H7 (cell line): ENCODE measurements at regions not wholly inside any gene's neighbourhood (a gene's known extent, or its start where the extent isn't known, plus 50 kb on each side); places are given as distances from the start of the nearest gene placed in this dataset.

Source experiments
- DNase-seq: peaks from one replicate; pipeline ENCODE4 v3.0.0; 2012
- H3K27me3 ChIP-seq: 2 replicates; pipeline ENCODE4 v1.6.0; 2011; ENCODE audit warnings: mild to moderate bottlenecking, low read length; ENCODE audit not compliant: control insufficient read depth, insufficient read depth
- H3K36me3 ChIP-seq: replicated peaks from 2 replicates; pipeline ENCODE4 v1.5.1; 2011; ENCODE audit warnings: low read length; ENCODE audit not compliant: control insufficient read depth, insufficient read depth
- H3K4me3 ChIP-seq: 2 replicates; pipeline ENCODE4 v1.5.1; 2011; ENCODE audit warnings: low read depth, mild to moderate bottlenecking, control low read depth, low read length, moderate library complexity; ENCODE audit not compliant: insufficient read depth

DNA sequence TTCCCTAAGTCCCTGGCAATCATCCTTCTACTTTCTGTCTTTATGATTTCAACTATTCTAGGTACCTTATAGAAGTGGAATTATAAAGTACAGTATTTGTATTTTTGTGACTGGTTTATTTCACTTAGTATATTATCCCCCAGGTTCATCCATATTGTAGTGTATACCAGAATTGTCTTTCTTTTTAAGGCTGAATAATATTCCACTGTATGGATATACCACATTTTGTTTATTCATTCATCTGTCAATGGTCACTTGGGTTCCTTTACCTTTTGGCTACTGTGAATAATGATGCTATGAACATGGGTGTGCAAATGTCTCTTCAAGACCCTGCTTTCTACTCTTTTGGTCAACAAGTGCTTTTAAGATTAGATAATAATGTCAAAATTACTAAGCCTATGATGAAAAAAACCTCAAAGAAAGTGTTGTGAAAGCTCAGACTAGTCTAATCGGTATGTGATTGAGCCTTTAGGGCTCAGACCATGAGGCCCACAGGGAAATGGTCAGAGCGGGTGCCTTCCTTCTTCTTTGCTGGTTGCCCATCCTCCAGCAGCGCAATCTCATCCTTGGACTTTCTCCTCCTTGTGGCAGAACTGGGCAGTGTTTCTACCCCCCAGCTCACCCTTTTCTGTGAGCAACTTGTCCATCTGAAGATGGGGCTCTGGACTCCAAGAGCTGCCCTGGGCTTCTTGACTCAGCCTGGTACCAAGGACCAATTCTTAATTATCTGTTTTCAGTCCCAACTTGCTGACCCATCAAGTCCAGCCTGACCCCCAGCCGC is 105.4 kb downstream of the TTC8 start:
- peak; percentile 55 for DNase-seq
- H3K36me3 ChIP-seq: no peaks in the 10 kb centered on the region
- H3K27me3 ChIP-seq: no peaks in the 10 kb centered on the region
- no peak overlapping the region for H3K4me3 ChIP-seq

DNA sequence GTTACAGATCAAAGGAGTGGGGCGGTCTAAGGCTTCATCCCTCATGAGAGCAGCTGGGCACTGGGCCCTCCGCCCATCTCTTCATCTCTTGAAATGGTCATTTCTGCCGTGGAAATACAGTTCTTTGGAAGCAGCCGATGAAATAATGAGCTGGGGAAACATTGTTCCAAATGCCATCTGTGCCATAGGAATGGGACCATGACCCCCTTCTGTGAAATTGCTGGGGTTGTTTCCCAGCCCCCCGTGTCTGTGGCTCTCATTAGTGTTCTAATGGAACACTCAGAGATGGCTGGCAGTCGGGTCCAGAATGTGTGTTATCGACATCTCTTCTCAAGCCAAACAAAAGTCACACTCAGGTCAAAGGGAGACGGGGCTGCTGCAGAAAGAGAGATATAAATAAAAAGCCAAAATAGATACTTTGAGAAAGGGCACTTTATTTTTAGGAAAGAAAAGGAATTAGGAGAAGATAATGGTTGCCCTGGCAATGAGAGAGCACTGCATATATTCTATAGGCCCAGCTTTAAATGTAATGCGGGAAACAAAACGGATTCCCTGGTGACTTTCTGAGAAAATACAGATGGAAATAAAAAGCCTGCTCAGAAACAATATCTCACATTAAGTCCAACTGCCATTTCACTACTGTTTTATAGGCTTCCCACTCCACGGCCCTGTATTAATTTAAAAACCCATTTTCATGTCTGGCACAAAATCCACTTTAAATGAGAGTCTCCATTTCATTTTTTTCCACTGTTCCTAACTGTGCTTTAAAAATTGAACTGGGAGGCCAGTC is 107.1 kb downstream of the TTC8 start:
- no peaks in the 10 kb centered on the region for H3K36me3 ChIP-seq
- H3K27me3 ChIP-seq: no peaks in the 10 kb centered on the region
- no peak for DNase-seq
- H3K4me3 ChIP-seq: no peak overlapping the region

DNA sequence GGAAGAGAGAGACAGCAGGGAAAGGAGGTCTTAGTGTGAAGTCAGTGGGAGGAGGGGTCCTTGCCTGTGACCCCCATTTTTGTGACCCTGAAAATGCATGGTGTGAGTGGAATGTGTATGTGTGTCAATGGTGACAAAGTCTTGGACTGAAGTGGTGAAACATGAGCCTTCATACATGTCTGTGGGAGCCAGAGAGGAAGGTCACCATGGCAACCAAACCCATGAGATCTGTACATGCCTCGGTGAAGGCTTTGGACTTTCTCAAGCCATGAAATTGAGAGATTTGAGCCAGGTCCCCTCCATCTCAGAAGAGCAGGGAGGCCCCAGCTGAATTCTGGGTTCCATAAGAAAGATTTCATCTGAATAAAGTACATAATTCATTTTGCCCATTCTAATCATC is 108.7 kb downstream of the TTC8 start:
- DNase-seq: no peak
- Histone ChIP-seq H3K36me3 (no peaks in the 10 kb centered on the region), H3K27me3 (no peaks in the 10 kb centered on the region), H3K4me3 (no peak overlapping the region)

DNA sequence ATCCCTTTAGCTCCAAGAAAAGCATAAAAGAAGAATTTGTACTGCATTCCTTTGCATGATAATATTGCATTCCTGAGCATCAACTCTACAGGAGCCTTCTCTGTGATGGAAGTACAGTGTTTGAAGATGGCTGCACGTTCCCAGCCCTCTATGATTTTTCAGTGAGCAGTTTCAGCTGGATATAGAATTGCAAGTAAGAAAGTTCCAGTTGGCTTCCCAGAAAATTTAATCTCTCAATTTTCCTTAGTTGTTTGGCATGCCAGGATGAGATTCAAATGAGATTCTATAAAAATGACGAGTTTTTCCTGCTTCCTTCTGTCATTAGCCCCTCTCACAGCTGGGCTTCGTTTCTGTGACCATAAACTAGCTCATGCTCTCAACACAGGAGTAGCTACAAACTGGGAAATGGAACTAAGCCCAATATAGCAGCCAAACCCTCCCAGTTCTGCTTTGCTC is 109.9 kb downstream of the TTC8 start:
- DNase-seq: no peak
- no peaks in the 10 kb centered on the region for H3K36me3 ChIP-seq
- no peaks in the 10 kb centered on the region for H3K27me3 ChIP-seq
- no peak overlapping the region for H3K4me3 ChIP-seq

DNA sequence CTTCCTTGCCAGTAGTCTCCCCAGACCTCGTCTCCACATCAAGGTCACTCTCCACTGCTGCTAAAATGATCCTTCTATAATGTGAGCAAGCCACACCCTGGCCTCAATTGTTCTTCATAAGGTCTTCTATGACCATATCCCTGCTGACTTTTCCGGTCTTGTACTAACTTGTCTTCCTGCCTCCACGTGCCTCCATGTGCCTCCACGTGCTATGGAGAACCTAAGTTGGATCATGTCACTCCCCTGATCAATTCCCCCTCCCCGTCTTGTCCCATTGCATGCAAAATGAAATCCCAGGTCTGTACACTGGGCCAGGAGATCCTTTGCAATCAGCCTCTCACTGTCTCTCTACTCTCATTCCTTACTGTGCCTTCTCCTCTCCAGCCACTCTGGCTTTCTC is 110.6 kb downstream of the TTC8 start:
- DNase-seq: no peak
- Histone ChIP-seq H3K36me3 (no peaks in the 10 kb centered on the region), H3K4me3 (no peak overlapping the region), H3K27me3 (no peaks in the 10 kb centered on the region)

DNA sequence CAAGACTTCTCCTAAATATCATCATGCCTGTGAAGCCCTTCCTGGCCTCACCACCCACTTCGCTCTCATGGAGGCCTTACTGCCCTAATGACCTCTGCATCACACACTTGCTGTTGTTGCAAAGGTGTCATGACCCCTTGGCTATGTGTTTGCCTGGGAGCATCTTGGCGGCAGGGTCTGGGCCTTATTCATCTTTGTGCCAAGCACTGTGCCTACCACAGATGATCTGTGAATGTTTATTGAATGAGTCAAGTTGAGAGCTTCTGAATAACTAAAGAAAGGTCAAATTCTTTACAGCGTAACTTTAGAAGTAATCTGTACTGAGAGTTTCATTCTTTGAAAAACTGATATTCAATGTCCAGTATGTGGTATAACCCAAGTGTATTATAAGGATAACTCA is 113.3 kb downstream of the TTC8 start:
- Histone ChIP-seq H3K4me3 (no peak overlapping the region), H3K36me3 (no peaks in the 10 kb centered on the region)
- no peak for DNase-seq

DNA sequence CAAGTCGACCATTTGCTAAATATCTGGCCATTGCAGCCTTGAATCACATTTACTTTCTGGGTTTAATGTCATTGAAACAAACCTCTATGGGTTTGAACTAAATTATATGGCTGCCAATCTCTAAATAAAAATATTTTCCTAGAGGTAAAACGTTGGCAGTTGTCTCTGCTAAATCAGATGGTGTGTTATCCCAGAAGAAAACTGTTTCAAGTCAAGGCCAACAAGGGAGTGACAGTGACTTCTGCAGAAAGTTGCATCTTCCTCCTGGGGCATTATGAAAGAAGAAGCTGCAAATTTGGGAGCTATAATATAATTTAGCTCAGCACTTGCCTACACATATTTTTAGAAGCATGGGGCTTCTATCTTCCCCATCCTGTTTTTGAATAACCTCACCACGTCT is 116.2 kb downstream of the TTC8 start:
- H3K36me3 ChIP-seq: no peaks in the 10 kb centered on the region
- H3K4me3 ChIP-seq: no peak overlapping the region
- H3K27me3 ChIP-seq: no peaks in the 10 kb centered on the region
- DNase-seq: no peak

More for the DNA sequence above, 113.3 kb downstream of the TTC8 start:
- no peaks in the 10 kb centered on the region for H3K27me3 ChIP-seq

DNA sequence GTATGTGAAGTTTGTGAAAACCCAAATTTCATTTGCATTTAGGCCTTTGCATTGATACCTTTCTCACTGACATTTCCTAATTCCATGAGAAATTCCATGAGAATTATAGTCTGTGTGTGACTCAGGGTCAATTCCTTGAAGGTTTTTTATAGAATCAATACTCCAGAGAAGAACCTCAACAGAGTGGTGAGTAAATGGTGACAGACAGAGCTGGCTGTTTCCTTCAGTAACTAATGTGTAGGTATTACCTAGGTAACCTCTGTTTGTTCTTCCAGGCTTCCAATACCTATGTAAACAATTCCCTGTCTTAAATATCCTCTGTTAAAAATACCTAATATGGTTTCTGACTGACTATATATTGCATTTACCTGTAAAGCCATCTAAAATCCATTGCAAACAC is 117.0 kb downstream of the TTC8 start:
- Histone ChIP-seq H3K4me3 (no peak overlapping the region), H3K27me3 (no peaks in the 10 kb centered on the region), H3K36me3 (no peaks in the 10 kb centered on the region)
- DNase-seq: no peak

DNA sequence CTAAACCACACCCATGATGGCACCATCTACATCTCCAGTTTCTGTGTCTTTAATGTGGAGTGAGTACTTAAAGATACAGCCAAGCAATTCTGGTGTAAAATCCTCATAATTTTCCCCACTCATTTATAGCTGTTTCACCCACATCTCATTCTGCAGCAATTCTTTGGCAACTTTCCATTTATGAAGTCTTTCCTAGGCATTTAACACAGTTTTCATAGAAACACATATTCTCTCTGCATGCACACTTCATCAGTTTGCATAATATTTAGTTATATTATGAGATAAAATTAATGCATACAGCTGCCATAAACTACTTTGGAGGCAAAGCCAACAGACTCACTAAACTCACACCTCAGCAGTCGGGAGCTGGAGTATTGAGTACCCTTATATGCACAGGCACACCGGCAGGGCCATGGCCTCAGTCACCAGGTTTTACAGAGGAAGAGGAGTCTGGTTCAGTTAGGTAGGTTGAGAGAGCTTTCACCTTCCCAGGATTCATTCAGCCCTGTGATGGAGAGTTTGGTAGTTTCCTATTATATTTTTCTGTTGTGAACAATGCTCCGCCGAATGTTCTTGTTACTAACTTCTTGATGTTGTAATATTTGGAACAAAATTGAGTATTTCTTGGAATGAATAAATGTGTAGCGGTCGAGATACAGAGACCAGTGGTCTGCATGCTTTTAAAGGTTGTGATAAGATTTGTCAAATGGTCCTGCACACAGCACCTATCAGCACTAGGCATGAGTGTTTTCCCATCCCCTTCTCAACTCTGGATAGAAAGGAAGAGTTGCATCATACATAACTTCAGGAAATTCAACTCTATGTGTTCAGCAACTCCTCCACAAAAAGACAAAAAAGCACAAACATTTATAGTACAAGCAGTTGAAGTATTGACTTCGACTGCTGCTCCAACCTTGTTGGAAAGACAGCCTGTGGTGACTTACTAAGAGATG is 123.5 kb downstream of the TTC8 start:
- no peak for DNase-seq
- H3K4me3 ChIP-seq: no peak overlapping the region
- H3K36me3 ChIP-seq: no peaks in the 10 kb centered on the region
- no peaks in the 10 kb centered on the region for H3K27me3 ChIP-seq

DNA sequence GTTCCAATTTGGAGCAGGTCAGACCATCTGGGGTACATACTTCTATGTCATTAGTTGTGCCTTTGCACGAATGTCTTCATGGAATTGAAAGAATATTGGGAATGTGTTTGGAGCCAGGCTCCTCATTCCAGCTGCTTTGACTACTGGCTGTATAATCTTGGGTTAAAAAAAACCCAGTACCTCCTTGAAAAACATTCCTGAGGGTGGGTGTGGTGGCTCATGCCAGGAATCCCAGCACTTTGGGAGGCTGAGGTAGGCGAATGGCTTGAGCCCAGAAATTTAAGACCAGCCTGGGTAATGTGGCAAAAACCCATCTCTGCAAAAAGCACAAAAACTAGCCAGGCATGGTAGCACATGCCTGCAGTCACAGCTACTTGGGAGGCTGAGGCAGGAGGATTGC is 125.6 kb downstream of the TTC8 start:
- no peak for DNase-seq

DNA sequence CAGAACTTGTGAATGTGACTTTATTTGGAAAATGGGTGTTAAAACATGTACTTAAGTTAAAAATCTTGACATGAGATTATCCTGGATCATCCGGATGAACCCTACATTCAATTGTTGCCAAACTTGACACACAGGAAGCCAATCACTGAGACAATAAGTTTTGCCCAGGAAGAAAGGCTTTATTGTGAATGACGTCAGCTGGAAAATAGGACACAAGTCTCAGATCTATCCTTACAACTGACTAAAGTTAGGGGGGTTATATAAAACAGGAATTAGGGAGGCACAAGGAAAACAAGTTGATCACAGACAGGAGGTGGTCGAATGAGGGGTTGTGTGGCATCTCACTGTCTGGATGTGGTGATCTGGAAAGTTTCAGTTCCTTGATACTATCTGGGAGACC is 126.9 kb downstream of the TTC8 start:
- Histone ChIP-seq H3K27me3 (no peaks in the 10 kb centered on the region), H3K36me3 (no peaks in the 10 kb centered on the region), H3K4me3 (no peak overlapping the region)
- no peak for DNase-seq

More for the DNA sequence above, 125.6 kb downstream of the TTC8 start:
- no peaks in the 10 kb centered on the region for H3K27me3 ChIP-seq
- H3K4me3 ChIP-seq: no peak overlapping the region
- H3K36me3 ChIP-seq: no peaks in the 10 kb centered on the region

DNA sequence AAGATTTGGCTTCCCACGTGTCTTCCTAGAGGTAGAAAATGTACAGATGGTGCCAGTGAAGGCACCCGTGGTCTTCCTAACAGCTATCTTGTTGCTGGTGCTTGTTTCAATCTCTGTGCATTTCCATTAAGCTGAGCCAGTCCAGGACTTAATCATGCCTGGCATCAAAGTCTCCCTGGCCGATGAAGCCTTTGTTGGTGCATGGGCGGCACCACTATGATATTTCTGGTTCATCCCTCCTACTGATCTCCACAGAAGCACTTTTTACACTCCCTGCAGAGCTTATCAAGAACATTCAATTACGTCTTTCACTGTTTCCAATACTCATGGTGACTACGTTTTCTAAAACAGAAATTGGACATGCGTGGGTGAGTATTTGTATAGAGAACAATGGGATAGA is 128.4 kb downstream of the TTC8 start:
- no peak overlapping the region for H3K4me3 ChIP-seq
- no peaks in the 10 kb centered on the region for H3K27me3 ChIP-seq
- H3K36me3 ChIP-seq: no peaks in the 10 kb centered on the region
- DNase-seq: no peak

DNA sequence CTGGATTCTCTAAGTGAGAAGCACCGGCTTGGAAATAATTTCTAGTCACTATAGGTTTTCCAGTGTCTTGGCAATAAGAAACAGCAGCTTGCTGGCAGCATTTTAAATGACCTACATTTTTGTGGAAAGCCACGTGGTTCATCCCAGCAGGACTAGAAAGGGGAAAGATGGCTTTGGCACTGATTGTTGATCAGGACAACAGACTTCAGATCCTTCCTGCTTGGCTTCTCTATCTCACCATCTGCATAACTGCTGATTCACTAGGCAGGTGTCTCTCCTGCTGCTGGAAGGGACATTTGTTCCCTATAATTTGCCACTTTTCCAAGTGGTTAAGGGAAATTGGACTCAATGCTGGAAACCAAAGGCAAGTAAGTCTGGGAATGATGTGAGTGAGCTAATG is 131.0 kb downstream of the TTC8 start:
- Histone ChIP-seq H3K36me3 (no peaks in the 10 kb centered on the region), H3K27me3 (no peaks in the 10 kb centered on the region), H3K4me3 (no peak overlapping the region)
- no peak for DNase-seq

DNA sequence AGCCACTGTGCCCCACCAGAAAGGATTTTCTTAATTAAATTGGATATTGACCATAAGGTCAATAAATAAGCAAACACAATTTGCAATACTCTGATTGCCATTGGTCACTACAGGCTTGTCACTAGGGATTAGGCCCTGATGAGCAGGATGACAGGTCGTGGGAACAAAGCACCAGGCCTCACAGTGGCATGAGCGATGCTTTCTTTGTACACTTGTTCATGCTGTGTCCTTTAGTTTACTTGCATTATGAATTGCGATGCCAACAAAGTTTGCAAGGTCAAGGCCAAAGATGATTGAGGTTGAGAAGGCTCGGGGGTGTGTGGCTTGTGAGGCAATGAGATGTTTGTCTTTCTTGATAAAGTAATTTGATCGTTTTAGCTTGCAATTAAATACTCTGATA is 136.0 kb downstream of the TTC8 start:
- Histone ChIP-seq H3K27me3 (no peaks in the 10 kb centered on the region), H3K4me3 (no peak overlapping the region), H3K36me3 (no peaks in the 10 kb centered on the region)
- no peak for DNase-seq
